DND-41 (cell line): ENCODE measurements at regions not wholly inside any gene's neighbourhood (a gene's known extent, or its start where the extent isn't known, plus 50 kb on each side); places are given as distances from the start of the nearest gene placed in this dataset.

ENCODE experiments used
- ATAC-seq: fragments of 200-7000 bp; cut with Tn5 transposase; 3 replicates; pipeline ENCODE4 v1.9.1; 2021; ENCODE audit warnings: low read depth; ENCODE audit not compliant: insufficient read depth
- DNase-seq: peaks from one replicate; pipeline ENCODE4 v3.0.0-alpha.2; 2020
- H2AFZ ChIP-seq: 2 replicates; pipeline ENCODE4 v1.6.0; 2012; ENCODE audit warnings: low read depth, low read length
- H3K27ac ChIP-seq: 2 replicates; pipeline ENCODE4 v1.5.1; 2012; ENCODE audit warnings: low read length, inconsistent platforms
- H3K27me3 ChIP-seq: fragments of 200-600 bp; sonication (generic); 2 replicates; pipeline ENCODE4 v1.6.0; 2012; ENCODE audit warnings: low read length, mild to moderate bottlenecking, inconsistent platforms; ENCODE audit not compliant: insufficient read depth, poor library complexity
- H3K36me3 ChIP-seq: 2 replicates; pipeline ENCODE4 v1.5.1; 2012; ENCODE audit warnings: low read length, inconsistent platforms; ENCODE audit not compliant: insufficient read depth
- H3K4me1 ChIP-seq: 2 replicates; pipeline ENCODE4 v1.5.1; 2012; ENCODE audit warnings: mild to moderate bottlenecking, low read length; ENCODE audit not compliant: insufficient read depth
- H3K4me2 ChIP-seq: 2 replicates; pipeline ENCODE4 v1.6.0; 2012; ENCODE audit warnings: mild to moderate bottlenecking, moderate library complexity, low read length, inconsistent platforms; ENCODE audit not compliant: insufficient read depth
- H3K4me3 ChIP-seq, 2 experiments: fragments of 200-600 bp in 1 of 2; shearing (Covaris generic) in 1 of 2; 2 replicates each; pipeline ENCODE4 v1.5.1; 2012 to 2016; ENCODE audit warnings: inconsistent platforms in 2 of 2, low read length in 2 of 2, mild to moderate bottlenecking in 2 of 2, low read depth in 1 of 2, moderate library complexity in 1 of 2
- H3K79me2 ChIP-seq: 2 replicates; pipeline ENCODE4 v1.6.0; 2012; ENCODE audit warnings: low read length, inconsistent platforms; ENCODE audit not compliant: insufficient read depth
- H3K9ac ChIP-seq: 2 replicates; pipeline ENCODE4 v1.6.0; 2012; ENCODE audit warnings: low read depth, mild to moderate bottlenecking, inconsistent platforms, low read length, moderate library complexity
- H3K9me3 ChIP-seq: 2 replicates; pipeline ENCODE4 v1.5.1; 2012; ENCODE audit warnings: low read length, moderate library complexity, mild to moderate bottlenecking, inconsistent platforms; ENCODE audit not compliant: insufficient read depth, severe bottlenecking
- H4K20me1 ChIP-seq: 2 replicates; pipeline ENCODE4 v1.6.0; 2012; ENCODE audit warnings: low read length; ENCODE audit not compliant: insufficient read depth
- EZH2 ChIP-seq: IDR thresholded peaks from 3 replicates; pipeline ENCODE4 v1.6.1; 2012; ENCODE audit warnings: borderline replicate concordance, low read depth, mild to moderate bottlenecking, moderate library complexity, low read length, inconsistent platforms; ENCODE audit not compliant: severe bottlenecking
- TF ChIP-seq, protein P1 (sequence below): IDR thresholded peaks from 2 replicates; pipeline ENCODE4 v1.5.1; 2012; ENCODE audit warnings: borderline replicate concordance, low read length, moderate library complexity, mild to moderate bottlenecking; ENCODE audit not compliant: poor library complexity, severe bottlenecking; ENCODE audit errors: extremely low read depth

DNA sequence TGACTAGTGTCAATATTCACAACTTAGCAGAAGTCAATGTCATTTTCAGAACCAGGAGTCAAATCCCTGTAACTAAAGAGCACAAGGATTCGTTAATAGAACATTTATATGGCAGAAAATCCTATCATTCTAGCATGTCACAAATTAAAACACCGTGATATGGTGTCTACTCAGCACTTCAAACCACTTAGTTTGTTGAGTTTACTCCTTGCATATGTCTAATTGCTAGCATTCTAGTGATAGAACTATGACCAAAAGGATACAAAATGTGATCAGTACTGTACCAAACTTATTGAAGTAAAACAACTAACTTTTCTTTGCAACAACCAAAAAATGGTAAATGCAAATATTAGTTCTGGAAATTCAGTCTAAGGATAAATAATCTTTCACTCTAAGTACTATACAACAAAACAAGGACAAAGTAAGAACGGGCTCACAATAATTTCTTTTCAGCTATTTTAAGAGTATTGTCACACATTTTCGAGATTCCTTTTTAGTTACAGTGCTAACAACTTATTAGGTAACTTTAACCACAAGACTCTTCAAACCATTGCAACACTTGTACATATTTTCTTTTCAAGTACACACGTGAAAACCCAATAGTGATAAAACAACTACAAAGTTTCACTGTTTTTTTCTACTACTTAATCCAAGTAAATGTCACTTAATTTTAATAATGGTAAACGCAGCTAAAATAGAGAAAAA is 845.2 kb upstream of the CDH10 start:
- no peaks in the 10 kb centered on the region for H3K4me1 ChIP-seq
- no peaks in the 10 kb centered on the region for H3K9me3 ChIP-seq
- no peaks in the 10 kb centered on the region for H4K20me1 ChIP-seq
- no peak overlapping the region for H3K27ac ChIP-seq
- no peak overlapping the region for H2AFZ ChIP-seq
- TF ChIP-seq, protein P1, sequence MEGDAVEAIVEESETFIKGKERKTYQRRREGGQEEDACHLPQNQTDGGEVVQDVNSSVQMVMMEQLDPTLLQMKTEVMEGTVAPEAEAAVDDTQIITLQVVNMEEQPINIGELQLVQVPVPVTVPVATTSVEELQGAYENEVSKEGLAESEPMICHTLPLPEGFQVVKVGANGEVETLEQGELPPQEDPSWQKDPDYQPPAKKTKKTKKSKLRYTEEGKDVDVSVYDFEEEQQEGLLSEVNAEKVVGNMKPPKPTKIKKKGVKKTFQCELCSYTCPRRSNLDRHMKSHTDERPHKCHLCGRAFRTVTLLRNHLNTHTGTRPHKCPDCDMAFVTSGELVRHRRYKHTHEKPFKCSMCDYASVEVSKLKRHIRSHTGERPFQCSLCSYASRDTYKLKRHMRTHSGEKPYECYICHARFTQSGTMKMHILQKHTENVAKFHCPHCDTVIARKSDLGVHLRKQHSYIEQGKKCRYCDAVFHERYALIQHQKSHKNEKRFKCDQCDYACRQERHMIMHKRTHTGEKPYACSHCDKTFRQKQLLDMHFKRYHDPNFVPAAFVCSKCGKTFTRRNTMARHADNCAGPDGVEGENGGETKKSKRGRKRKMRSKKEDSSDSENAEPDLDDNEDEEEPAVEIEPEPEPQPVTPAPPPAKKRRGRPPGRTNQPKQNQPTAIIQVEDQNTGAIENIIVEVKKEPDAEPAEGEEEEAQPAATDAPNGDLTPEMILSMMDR = no peak
- no peak for TF ChIP-seq EZH2
- H3K9ac ChIP-seq = no peak overlapping the region
- H3K27me3 ChIP-seq = no peaks in the 10 kb centered on the region
- ATAC-seq (no peak), DNase-seq (no peak)
- no peak overlapping the region for H3K4me2 ChIP-seq
- no peaks in the 10 kb centered on the region for H3K79me2 ChIP-seq
- no peak overlapping the region for H3K4me3 ChIP-seq
- no peaks in the 10 kb centered on the region for H3K36me3 ChIP-seq

DNA sequence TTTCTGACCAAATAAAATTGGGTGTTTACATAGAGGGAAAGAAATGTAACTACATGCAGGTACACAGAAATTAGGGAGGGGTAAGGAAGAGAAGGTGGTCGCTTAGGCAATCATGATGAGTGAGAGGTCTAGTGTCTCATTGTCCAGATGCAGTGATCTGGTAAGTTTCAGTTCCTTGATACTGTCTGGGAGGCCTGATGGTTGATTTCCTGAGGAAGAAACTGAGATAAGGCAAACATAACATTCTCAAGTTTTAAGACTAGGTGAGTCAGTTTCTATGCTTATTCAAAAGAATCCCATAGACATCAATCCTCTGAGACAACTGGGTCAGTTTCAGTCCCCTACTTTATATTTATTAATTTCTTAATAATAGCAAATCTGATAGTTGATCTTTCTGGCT is 843.3 kb upstream of the CDH10 start:
- Histone ChIP-seq H3K79me2 (no peaks in the 10 kb centered on the region), H3K9ac (no peak overlapping the region), H3K9me3 (no peaks in the 10 kb centered on the region), H3K4me2 (no peak overlapping the region), H3K4me3 (no peak overlapping the region), H3K27ac (no peak overlapping the region), H2AFZ (no peak overlapping the region), H4K20me1 (no peaks in the 10 kb centered on the region), H3K4me1 (no peaks in the 10 kb centered on the region), H3K36me3 (no peaks in the 10 kb centered on the region), H3K27me3 (no peaks in the 10 kb centered on the region)
- TF ChIP-seq, protein P1 = no peak
- no peak for TF ChIP-seq EZH2
- no peak for ATAC-seq
- no peak for DNase-seq

DNA sequence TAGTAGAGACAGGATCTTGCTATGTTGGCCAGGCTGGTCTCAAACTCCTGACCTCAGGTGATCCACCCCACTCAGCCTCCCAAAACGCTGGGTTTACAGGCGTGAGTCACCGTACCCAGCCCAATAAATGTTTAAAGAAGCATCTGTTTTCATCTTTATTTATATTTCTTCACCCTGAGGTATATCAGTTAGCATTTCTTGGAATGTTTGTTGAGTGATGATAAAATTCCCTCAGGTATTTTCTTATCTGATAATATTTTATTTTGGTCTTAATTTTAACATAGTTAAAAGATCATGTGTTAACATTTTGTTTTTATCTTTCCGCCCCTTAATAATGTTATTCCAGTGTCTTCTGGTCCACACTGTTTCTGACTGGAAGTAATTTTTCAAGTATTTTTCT is 839.6 kb upstream of the CDH10 start:
- no peak for DNase-seq
- Histone ChIP-seq H3K79me2 (no peaks in the 10 kb centered on the region), H4K20me1 (no peaks in the 10 kb centered on the region), H3K36me3 (no peaks in the 10 kb centered on the region), H2AFZ (no peak overlapping the region), H3K9ac (no peak overlapping the region), H3K27ac (no peak overlapping the region), H3K27me3 (no peaks in the 10 kb centered on the region), H3K4me3 (no peak overlapping the region), H3K4me1 (no peaks in the 10 kb centered on the region), H3K4me2 (no peak overlapping the region), H3K9me3 (no peaks in the 10 kb centered on the region)
- no peak for TF ChIP-seq EZH2
- TF ChIP-seq, protein P1 = no peak
- no peak for ATAC-seq
